ENCODE measurements at regions not wholly inside any gene's neighbourhood (a gene's known extent, or its start where the extent isn't known, plus 50 kb on each side); places are given as distances from the start of the nearest gene placed in this dataset.

- TF ChIP-seq, protein P1, sequence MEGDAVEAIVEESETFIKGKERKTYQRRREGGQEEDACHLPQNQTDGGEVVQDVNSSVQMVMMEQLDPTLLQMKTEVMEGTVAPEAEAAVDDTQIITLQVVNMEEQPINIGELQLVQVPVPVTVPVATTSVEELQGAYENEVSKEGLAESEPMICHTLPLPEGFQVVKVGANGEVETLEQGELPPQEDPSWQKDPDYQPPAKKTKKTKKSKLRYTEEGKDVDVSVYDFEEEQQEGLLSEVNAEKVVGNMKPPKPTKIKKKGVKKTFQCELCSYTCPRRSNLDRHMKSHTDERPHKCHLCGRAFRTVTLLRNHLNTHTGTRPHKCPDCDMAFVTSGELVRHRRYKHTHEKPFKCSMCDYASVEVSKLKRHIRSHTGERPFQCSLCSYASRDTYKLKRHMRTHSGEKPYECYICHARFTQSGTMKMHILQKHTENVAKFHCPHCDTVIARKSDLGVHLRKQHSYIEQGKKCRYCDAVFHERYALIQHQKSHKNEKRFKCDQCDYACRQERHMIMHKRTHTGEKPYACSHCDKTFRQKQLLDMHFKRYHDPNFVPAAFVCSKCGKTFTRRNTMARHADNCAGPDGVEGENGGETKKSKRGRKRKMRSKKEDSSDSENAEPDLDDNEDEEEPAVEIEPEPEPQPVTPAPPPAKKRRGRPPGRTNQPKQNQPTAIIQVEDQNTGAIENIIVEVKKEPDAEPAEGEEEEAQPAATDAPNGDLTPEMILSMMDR (IDR thresholded peaks at IDR 0.05) = no peak
- TF ChIP-seq EP300 (IDR thresholded peaks at IDR 0.05) = no peak
These were observed 503.3 kb upstream of the PTCHD4 start for GRCh38 chr6:48614326-48614725.
